SK-N-SH (cell line): ENCODE measurements at regions not wholly inside any gene's neighbourhood (a gene's known extent, or its start where the extent isn't known, plus 50 kb on each side); places are given as distances from the start of the nearest gene placed in this dataset.

Source experiments
- CTCF ChIP-seq: fragments of 200-600 bp; sonication (generic); IDR thresholded peaks from 2 replicates; pipeline ENCODE4 v1.6.1; 2017; ENCODE audit warnings: antibody characterized with exemption, mild to moderate bottlenecking, moderate library complexity
- EP300 ChIP-seq, 2 experiments: IDR thresholded peaks; 2 replicates each; pipeline versions ENCODE4 v1.4.0 to v1.6.1; 2012; ENCODE audit warnings: borderline replicate concordance in 1 of 2, low read depth in 1 of 2, low read length in 1 of 2
- EZH2phosphoT487 ChIP-seq: fragments of 200-600 bp; sonication (generic); IDR thresholded peaks from 2 replicates; pipeline ENCODE4 v1.6.1; 2017; ENCODE audit warnings: low read depth, mixed run types, mild to moderate bottlenecking, antibody characterized with exemption, moderate library complexity, borderline replicate concordance
- JUND ChIP-seq: IDR thresholded peaks from 2 replicates; pipeline ENCODE4 v1.4.0; 2012
- NFIC ChIP-seq: IDR thresholded peaks from 2 replicates; pipeline ENCODE4 v1.4.0; 2012; ENCODE audit warnings: borderline replicate concordance
- POLR2AphosphoS5 ChIP-seq: IDR thresholded peaks from 2 replicates; pipeline ENCODE4 v1.6.1; 2012; ENCODE audit warnings: low read depth, low read length
- RCOR1 ChIP-seq: fragments of 150-350 bp; IDR thresholded peaks from 2 replicates; pipeline ENCODE4 v1.6.1; 2017; ENCODE audit warnings: antibody characterized with exemption, low read length
- REST ChIP-seq: IDR thresholded peaks from 2 replicates; pipeline ENCODE4 v1.6.1; 2012; ENCODE audit warnings: mild to moderate bottlenecking, low read depth, low read length, moderate library complexity
- RXRA ChIP-seq: IDR thresholded peaks from 2 replicates; pipeline ENCODE4 v1.4.0; 2012; ENCODE audit warnings: low read depth, mild to moderate bottlenecking, borderline replicate concordance
- SIN3A ChIP-seq: IDR thresholded peaks from 2 replicates; pipeline ENCODE4 v1.6.1; 2012; ENCODE audit warnings: low read depth, mild to moderate bottlenecking, low read length, moderate library complexity, borderline replicate concordance

- TF ChIP-seq EZH2phosphoT487 (no peak), CTCF (no peak), EP300 (IDR thresholded peaks at IDR 0.05; ENCODE audit: borderline replicate concordance in 1 of 2, low read depth in 1 of 2, low read length in 1 of 2) (no peak), JUND (no peak), POLR2AphosphoS5 (no peak), RCOR1 (no peak), SIN3A (no peak), REST (no peak), NFIC (no peak), RXRA (no peak)
These were observed 57.8 kb upstream of the TAB2 start for GRCh38 chr6:149259753-149260152.
